ENCODE measurements at regions not wholly inside any gene's neighbourhood (a gene's known extent, or its start where the extent isn't known, plus 50 kb on each side); places are given as distances from the start of the nearest gene placed in this dataset.

DNA sequence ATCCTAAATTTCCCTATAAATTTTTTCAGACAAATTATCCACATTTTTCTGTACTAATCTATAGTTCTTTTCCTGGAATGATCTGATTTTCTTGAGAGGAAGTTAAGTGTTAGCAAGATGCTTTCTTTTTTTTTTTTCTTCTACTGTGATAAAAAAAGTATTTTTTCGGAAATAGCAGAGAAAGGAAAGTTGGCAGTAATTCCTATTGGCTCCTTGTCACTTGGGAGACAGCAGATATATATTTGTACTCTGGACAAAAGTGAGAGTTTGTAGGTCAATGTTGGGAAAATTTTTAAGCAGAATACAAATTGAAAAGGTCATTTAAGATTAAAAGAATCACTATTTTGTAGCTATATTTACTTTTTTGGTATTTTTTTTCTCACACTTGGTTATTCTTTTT, 635.7 kb upstream of the NRXN1 start:
- Histone ChIP-seq H3K27ac (ENCODE audit: control insufficient read depth, insufficient read depth, low read length) (no peak overlapping the region), H3K79me2 (ENCODE audit: control insufficient read depth, insufficient read depth, low read length) (no peaks in the 10 kb centered on the region), H3K4me2 (ENCODE audit: control insufficient read depth, extremely low read depth, insufficient read depth, low read depth, low read length) (no peak overlapping the region), H3K9me1 (ENCODE audit: control insufficient read depth, extremely low read depth, insufficient read depth, low read length) (no peaks in the 10 kb centered on the region), H4K20me1 (ENCODE audit: control insufficient read depth, extremely low read depth, insufficient read depth, low read length) (no peaks in the 10 kb centered on the region), H3K9me3 (ENCODE audit: control insufficient read depth, low read depth, low read length) (no peaks in the 10 kb centered on the region), H3K9ac (ENCODE audit: control insufficient read depth, extremely low read depth, insufficient read depth, low read length) (no peak overlapping the region), H3K4me1 (ENCODE audit: control insufficient read depth, extremely low read depth, insufficient read depth, low read length) (no peaks in the 10 kb centered on the region), H3K4me3 (ENCODE audit: control insufficient read depth in 2 of 3, extremely low read depth in 1 of 3, insufficient read depth in 2 of 3, low read depth in 1 of 3, low read length in 3 of 3) (no peak overlapping the region), H3K27me3 (ENCODE audit: control insufficient read depth, extremely low read depth, insufficient read depth, low read length) (no peaks in the 10 kb centered on the region), H3K36me3 (ENCODE audit: control insufficient read depth in 2 of 2, extremely low read depth in 1 of 2, insufficient read depth in 2 of 2, low read length in 2 of 2) (no peaks in the 10 kb centered on the region), H2AFZ (ENCODE audit: control insufficient read depth, low read length) (no peak overlapping the region)
- FAIRE-seq: no peak
- DNase-seq (ENCODE audit: low read depth, low spot score): no peak
- no peak for TF ChIP-seq CTCF (optimal IDR thresholded peaks at IDR 0.05 in 1 of 3, IDR thresholded peaks at IDR 0.05 in 1 of 3, conservative IDR thresholded peaks at IDR 0.05 in 1 of 3; ENCODE audit: extremely low read depth in 1 of 3, insufficient read depth in 2 of 3, low read length in 3 of 3)
- dilution Hi-C loops (cut with MboI; ENCODE audit: extremely low pct_ligation_motif_present, low sequenced_read_pairs): no loop called here

DNA sequence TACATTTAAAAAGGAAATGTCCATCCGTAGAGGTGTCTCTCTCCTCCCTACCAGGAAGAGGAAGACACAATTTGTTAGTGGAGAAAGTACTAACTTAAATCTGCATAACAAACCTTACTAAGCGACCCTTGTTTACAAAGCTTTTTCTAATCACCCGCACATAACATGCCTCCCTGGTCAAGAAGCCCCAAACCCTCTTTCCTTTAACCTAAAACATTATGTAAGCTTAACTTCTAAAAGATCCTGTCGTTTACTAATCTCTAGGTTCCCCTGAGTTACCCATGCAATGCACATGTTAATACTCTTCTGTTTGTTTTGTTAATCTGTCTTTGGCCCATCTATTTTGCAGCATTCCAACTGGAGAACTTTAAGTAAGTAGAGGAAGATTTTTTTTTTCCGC, 630.3 kb upstream of the NRXN1 start:
- Histone ChIP-seq H3K36me3 (ENCODE audit: control insufficient read depth in 2 of 2, extremely low read depth in 1 of 2, insufficient read depth in 2 of 2, low read length in 2 of 2) (no peaks in the 10 kb centered on the region), H3K27ac (ENCODE audit: control insufficient read depth, insufficient read depth, low read length) (no peak overlapping the region), H3K4me2 (ENCODE audit: control insufficient read depth, extremely low read depth, insufficient read depth, low read depth, low read length) (no peak overlapping the region), H3K4me3 (ENCODE audit: control insufficient read depth in 2 of 3, extremely low read depth in 1 of 3, insufficient read depth in 2 of 3, low read depth in 1 of 3, low read length in 3 of 3) (no peak overlapping the region), H3K27me3 (ENCODE audit: control insufficient read depth, extremely low read depth, insufficient read depth, low read length) (no peaks in the 10 kb centered on the region), H3K9me3 (ENCODE audit: control insufficient read depth, low read depth, low read length) (no peaks in the 10 kb centered on the region), H3K9me1 (ENCODE audit: control insufficient read depth, extremely low read depth, insufficient read depth, low read length) (no peaks in the 10 kb centered on the region), H3K4me1 (ENCODE audit: control insufficient read depth, extremely low read depth, insufficient read depth, low read length) (no peaks in the 10 kb centered on the region), H2AFZ (ENCODE audit: control insufficient read depth, low read length) (no peak overlapping the region), H4K20me1 (ENCODE audit: control insufficient read depth, extremely low read depth, insufficient read depth, low read length) (no peaks in the 10 kb centered on the region), H3K9ac (ENCODE audit: control insufficient read depth, extremely low read depth, insufficient read depth, low read length) (no peak overlapping the region), H3K79me2 (ENCODE audit: control insufficient read depth, insufficient read depth, low read length) (no peaks in the 10 kb centered on the region)
- no peak for FAIRE-seq
- dilution Hi-C loops (cut with MboI; ENCODE audit: extremely low pct_ligation_motif_present, low sequenced_read_pairs): no loop called here
- DNase-seq (ENCODE audit: low read depth, low spot score): no peak
- TF ChIP-seq CTCF (optimal IDR thresholded peaks at IDR 0.05 in 1 of 3, IDR thresholded peaks at IDR 0.05 in 1 of 3, conservative IDR thresholded peaks at IDR 0.05 in 1 of 3; ENCODE audit: extremely low read depth in 1 of 3, insufficient read depth in 2 of 3, low read length in 3 of 3) (no peak), EZH2 (IDR thresholded peaks at IDR 0.05; ENCODE audit: low read length) (no peak)
